ENCODE measurements at regions not wholly inside any gene's neighbourhood (a gene's known extent, or its start where the extent isn't known, plus 50 kb on each side); places are given as distances from the start of the nearest gene placed in this dataset.

GRCh38 chr3:22734207-22734606 lies 468.9 kb upstream of the UBE2E2 start:
- H3T11ph ChIP-seq (ENCODE audit: low read length), result no peak overlapping the region
- WGBS (ENCODE audit: extremely low coverage, insufficient read length, low lambda C conversion rate), result no CpG with 5 or more reads among the region's 1 CpG
- H3K4ac ChIP-seq (ENCODE audit: low read depth, low read length), result no peak overlapping the region
- no peaks in the 10 kb centered on the region for H3K79me2 ChIP-seq (ENCODE audit: insufficient read depth, low read length)
- H3K36me3 Mint-ChIP-seq (ENCODE audit: insufficient read depth in 1 of 3, low read depth in 3 of 3), result no peaks in the 10 kb centered on the region; a peak in 1 of 7 replicates
- no peaks in the 10 kb centered on the region for H3K27me3 Mint-ChIP-seq (ENCODE audit: low read depth)
- peaks cover 0 to 1% of the 10 kb centered on the region in 2 experiments; a peak in 1 of 4 replicates for H3K4me1 Mint-ChIP-seq
- H3K79me1 ChIP-seq (ENCODE audit: insufficient read depth, low read depth, low read length, poor library complexity, severe bottlenecking), result no peaks in the 10 kb centered on the region
- H2BK12ac ChIP-seq (ENCODE audit: insufficient read length, low read depth, low read length), result no peak overlapping the region
- no peak overlapping the region for H3K18ac ChIP-seq (ENCODE audit: insufficient read length, low read depth, low read length)
- no peaks in the 10 kb centered on the region for H4K20me1 ChIP-seq (ENCODE audit: control insufficient read depth, insufficient read depth, insufficient read length)
- no peaks in the 10 kb centered on the region for H3K23me2 ChIP-seq (ENCODE audit: insufficient read length, low read depth, low read length, poor library complexity, severe bottlenecking)
- peaks cover 0 to 2% of the 10 kb centered on the region in 2 experiments; a peak in 3 of 5 replicates for H3K9me3 Mint-ChIP-seq
- no peak overlapping the region for H4K8ac ChIP-seq (replicated peaks; ENCODE audit: insufficient read length, low read depth, low read length)
- H3K4me2 ChIP-seq (ENCODE audit: insufficient read depth, insufficient read length, low read length), result no peak overlapping the region
- H2AK5ac ChIP-seq (ENCODE audit: insufficient read length, low read length), result no peak overlapping the region
- H4K91ac ChIP-seq (ENCODE audit: insufficient read length, low read depth, low read length), result no peak overlapping the region
- no peaks in the 10 kb centered on the region for H3K4me1 ChIP-seq (ENCODE audit: insufficient read depth, low read length)
- H3K27ac ChIP-seq (ENCODE audit: insufficient read length, low read depth, low read length), result no peak overlapping the region
- no peak overlapping the region for H2BK5ac ChIP-seq (ENCODE audit: insufficient read length, low read length)
- H2BK20ac ChIP-seq (ENCODE audit: low read depth, low read length, poor library complexity, severe bottlenecking), result no peak overlapping the region
- TF ChIP-seq, protein P1, sequence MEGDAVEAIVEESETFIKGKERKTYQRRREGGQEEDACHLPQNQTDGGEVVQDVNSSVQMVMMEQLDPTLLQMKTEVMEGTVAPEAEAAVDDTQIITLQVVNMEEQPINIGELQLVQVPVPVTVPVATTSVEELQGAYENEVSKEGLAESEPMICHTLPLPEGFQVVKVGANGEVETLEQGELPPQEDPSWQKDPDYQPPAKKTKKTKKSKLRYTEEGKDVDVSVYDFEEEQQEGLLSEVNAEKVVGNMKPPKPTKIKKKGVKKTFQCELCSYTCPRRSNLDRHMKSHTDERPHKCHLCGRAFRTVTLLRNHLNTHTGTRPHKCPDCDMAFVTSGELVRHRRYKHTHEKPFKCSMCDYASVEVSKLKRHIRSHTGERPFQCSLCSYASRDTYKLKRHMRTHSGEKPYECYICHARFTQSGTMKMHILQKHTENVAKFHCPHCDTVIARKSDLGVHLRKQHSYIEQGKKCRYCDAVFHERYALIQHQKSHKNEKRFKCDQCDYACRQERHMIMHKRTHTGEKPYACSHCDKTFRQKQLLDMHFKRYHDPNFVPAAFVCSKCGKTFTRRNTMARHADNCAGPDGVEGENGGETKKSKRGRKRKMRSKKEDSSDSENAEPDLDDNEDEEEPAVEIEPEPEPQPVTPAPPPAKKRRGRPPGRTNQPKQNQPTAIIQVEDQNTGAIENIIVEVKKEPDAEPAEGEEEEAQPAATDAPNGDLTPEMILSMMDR (conservative IDR thresholded peaks at IDR 0.05), result no peak
- no peak overlapping the region for H3K56ac ChIP-seq (ENCODE audit: insufficient read length, low read depth, low read length)
- H2AFZ ChIP-seq (ENCODE audit: low read length), result no peak overlapping the region
- H3K9me3 ChIP-seq (ENCODE audit: control insufficient read depth, low read depth, low read length), result no peaks in the 10 kb centered on the region
- H3K23ac ChIP-seq (ENCODE audit: insufficient read length, low read depth, low read length), result no peak overlapping the region
- H3K4me3 Mint-ChIP-seq, result no peak overlapping the region
- no peaks in the 10 kb centered on the region for H3K27me3 ChIP-seq (ENCODE audit: insufficient read depth, low read length)
- no peak overlapping the region for H3K9ac ChIP-seq (ENCODE audit: extremely low read depth, insufficient read length, low read length)
- H2BK120ac ChIP-seq (ENCODE audit: low read depth, low read length, poor library complexity, severe bottlenecking), result no peak overlapping the region
- no peak overlapping the region for H3K14ac ChIP-seq (ENCODE audit: insufficient read depth, low read length)
- H2BK15ac ChIP-seq (ENCODE audit: low read depth, low read length), result no peak overlapping the region
- no peak for DNase-seq
- H3K27ac Mint-ChIP-seq, result no peak overlapping the region
- no peak overlapping the region for H4K5ac ChIP-seq (ENCODE audit: insufficient read length, low read depth, low read length)
